H9 (cell line): ENCODE measurements at regions not wholly inside any gene's neighbourhood (a gene's known extent, or its start where the extent isn't known, plus 50 kb on each side); places are given as distances from the start of the nearest gene placed in this dataset.

Experiments
- DNase-seq: peaks from one replicate; pipeline ENCODE4 v3.0.0-alpha.2; 2017
- H2AFZ ChIP-seq: one replicate; pipeline ENCODE4 v1.6.1; 2013; ENCODE audit warnings: mild to moderate bottlenecking, low read length, control low read depth, moderate library complexity
- H2AK5ac ChIP-seq: 2 replicates; pipeline ENCODE4 v1.6.1; 2013; ENCODE audit warnings: low read length, control low read depth, mixed read lengths; ENCODE audit not compliant: insufficient read length
- H2BK120ac ChIP-seq: one replicate; pipeline ENCODE4 v1.6.1; 2013; ENCODE audit warnings: low read depth, mild to moderate bottlenecking, low read length, control low read depth, inconsistent platforms; ENCODE audit not compliant: poor library complexity, severe bottlenecking
- H2BK12ac ChIP-seq: 2 replicates; pipeline ENCODE4 v1.6.1; 2013; ENCODE audit warnings: low read length, control low read depth, mixed read lengths, low read depth; ENCODE audit not compliant: insufficient read length
- H2BK15ac ChIP-seq: 2 replicates; pipeline ENCODE4 v1.6.1; 2013; ENCODE audit warnings: low read depth, low read length, control low read depth
- H2BK20ac ChIP-seq: one replicate; pipeline ENCODE4 v1.6.1; 2013; ENCODE audit warnings: low read depth, mild to moderate bottlenecking, low read length, control low read depth, inconsistent platforms; ENCODE audit not compliant: poor library complexity, severe bottlenecking
- H2BK5ac ChIP-seq: 2 replicates; pipeline ENCODE4 v1.6.1; 2013; ENCODE audit warnings: low read length, control low read depth, mixed read lengths; ENCODE audit not compliant: insufficient read length
- H3K14ac ChIP-seq: 2 replicates; pipeline ENCODE4 v1.6.1; 2013; ENCODE audit warnings: low read length, control low read depth; ENCODE audit not compliant: insufficient read depth
- H3K18ac ChIP-seq: 2 replicates; pipeline ENCODE4 v1.6.1; 2013; ENCODE audit warnings: low read depth, mild to moderate bottlenecking, mixed read lengths, low read length, control low read depth; ENCODE audit not compliant: insufficient read length
- H3K23ac ChIP-seq: 2 replicates; pipeline ENCODE4 v1.6.1; 2013; ENCODE audit warnings: low read length, control low read depth, mixed read lengths, low read depth; ENCODE audit not compliant: insufficient read length
- H3K23me2 ChIP-seq: 2 replicates; pipeline ENCODE4 v1.6.1; 2013; ENCODE audit warnings: low read depth, mild to moderate bottlenecking, mixed read lengths, low read length, control low read depth; ENCODE audit not compliant: insufficient read length, poor library complexity, severe bottlenecking
- H3K27ac ChIP-seq: 2 replicates; pipeline ENCODE4 v1.5.1; 2013; ENCODE audit warnings: low read length, control low read depth, mixed read lengths, low read depth; ENCODE audit not compliant: insufficient read length
- H3K27me3 ChIP-seq: 2 replicates; pipeline ENCODE4 v1.6.1; 2013; ENCODE audit warnings: low read length, control low read depth, inconsistent platforms; ENCODE audit not compliant: insufficient read depth
- H3K4ac ChIP-seq: 2 replicates; pipeline ENCODE4 v1.6.1; 2013; ENCODE audit warnings: low read depth, mild to moderate bottlenecking, control low read depth, inconsistent platforms, low read length, moderate library complexity
- H3K4me1 ChIP-seq: 2 replicates; pipeline ENCODE4 v1.6.1; 2013; ENCODE audit warnings: low read length, control low read depth, inconsistent platforms; ENCODE audit not compliant: insufficient read depth
- H3K4me2 ChIP-seq: 2 replicates; pipeline ENCODE4 v1.6.1; 2013; ENCODE audit warnings: low read length, control low read depth, mixed read lengths; ENCODE audit not compliant: insufficient read length, insufficient read depth
- H3K56ac ChIP-seq: 2 replicates; pipeline ENCODE4 v1.6.1; 2013; ENCODE audit warnings: low read depth, mild to moderate bottlenecking, mixed read lengths, low read length, control low read depth; ENCODE audit not compliant: insufficient read length
- H3K79me1 ChIP-seq: 2 replicates; pipeline ENCODE4 v1.6.1; 2013; ENCODE audit warnings: low read depth, mild to moderate bottlenecking, moderate library complexity, low read length, control low read depth, inconsistent platforms; ENCODE audit not compliant: insufficient read depth, poor library complexity, severe bottlenecking
- H3K79me2 ChIP-seq: 2 replicates; pipeline ENCODE4 v1.6.1; 2013; ENCODE audit warnings: low read length, control low read depth, inconsistent platforms; ENCODE audit not compliant: insufficient read depth
- H3K9ac ChIP-seq: 2 replicates; pipeline ENCODE4 v1.6.1; 2013; ENCODE audit warnings: low read length, control low read depth, mixed read lengths; ENCODE audit not compliant: insufficient read length; ENCODE audit errors: extremely low read depth
- H3K9me3 ChIP-seq: one replicate; pipeline ENCODE4 v1.6.1; 2013; ENCODE audit warnings: low read depth, low read length, inconsistent platforms; ENCODE audit not compliant: control insufficient read depth
- H3T11ph ChIP-seq: one replicate; pipeline ENCODE4 v1.6.1; 2013; ENCODE audit warnings: mild to moderate bottlenecking, low read length, control low read depth, inconsistent platforms
- H4K20me1 ChIP-seq: one replicate; pipeline ENCODE4 v1.6.1; 2013; ENCODE audit not compliant: control insufficient read depth, insufficient read length, insufficient read depth
- H4K5ac ChIP-seq: 2 replicates; pipeline ENCODE4 v1.6.1; 2013; ENCODE audit warnings: low read depth, mild to moderate bottlenecking, mixed read lengths, low read length, control low read depth; ENCODE audit not compliant: insufficient read length
- H4K8ac ChIP-seq: replicated peaks from 2 replicates; pipeline ENCODE4 v1.6.1; 2013; ENCODE audit warnings: low read length, control low read depth, mixed read lengths, low read depth; ENCODE audit not compliant: insufficient read length
- H4K91ac ChIP-seq: 2 replicates; pipeline ENCODE4 v1.6.1; 2013; ENCODE audit warnings: low read depth, mild to moderate bottlenecking, moderate library complexity, mixed read lengths, low read length, control low read depth; ENCODE audit not compliant: insufficient read length
- H3K27ac Mint-ChIP-seq, 3 experiments: 2 replicates in 2 of 3; 3 replicates in 1 of 3; pipeline ENCODE4 v1.8.0; 2020 to 2021; ENCODE audit warnings: mixed read lengths in 3 of 3, mild to moderate bottlenecking in 1 of 3, moderate library complexity in 1 of 3
- H3K27me3 Mint-ChIP-seq: 2 replicates; pipeline ENCODE4 v1.8.0; 2021; ENCODE audit warnings: low read depth, mild to moderate bottlenecking, moderate library complexity, mixed read lengths
- H3K36me3 Mint-ChIP-seq, 3 experiments: 2 replicates in 2 of 3; 3 replicates in 1 of 3; pipeline ENCODE4 v1.8.0; 2020 to 2021; ENCODE audit warnings: low read depth in 3 of 3, mixed read lengths in 3 of 3; ENCODE audit not compliant: insufficient read depth in 1 of 3
- H3K4me1 Mint-ChIP-seq, 2 experiments: 2 replicates each; pipeline ENCODE4 v1.8.0; 2020; ENCODE audit warnings: mixed read lengths in 2 of 2
- H3K4me3 Mint-ChIP-seq, 2 experiments: 2 replicates in 1 of 2; 3 replicates in 1 of 2; pipeline ENCODE4 v1.8.0; 2020 to 2021; ENCODE audit warnings: mild to moderate bottlenecking in 2 of 2, mixed read lengths in 2 of 2, moderate library complexity in 1 of 2
- H3K9me3 Mint-ChIP-seq, 2 experiments: 2 replicates in 1 of 2; 3 replicates in 1 of 2; pipeline ENCODE4 v1.8.0; 2020; ENCODE audit warnings: mild to moderate bottlenecking in 2 of 2, mixed read lengths in 2 of 2, moderate library complexity in 1 of 2
- CTCF ChIP-seq: fragments of 200-600 bp; sonication (generic); conservative IDR thresholded peaks from 3 replicates; pipeline ENCODE4 v1.8.0; 2021; ENCODE audit warnings: antibody characterized with exemption, mild to moderate bottlenecking
- WGBS: extraction: QIAGEN DNeasy Blood & Tissue Kit; methylation state at CpG from one replicate; pipeline ENCODE4 v1.1.7; 2013; ENCODE audit warnings: missing lambda C conversion rate, low lambda C conversion rate, mixed read lengths; ENCODE audit not compliant: insufficient read length; ENCODE audit errors: extremely low coverage; 5-methylcytosine and 5-hydroxymethylcytosine counted together

GRCh38 chr3:76842216-76842615 lies 197.7 kb upstream of the ROBO2 start:
- Histone ChIP-seq H3K79me2 (no peaks in the 10 kb centered on the region), H3K9me3 (no peaks in the 10 kb centered on the region), H3K4ac (no peak overlapping the region), H3K27me3 (no peaks in the 10 kb centered on the region), H2BK20ac (no peak overlapping the region), H3K14ac (no peak overlapping the region), H4K8ac (no peak overlapping the region), H3K27ac (no peak overlapping the region), H4K5ac (no peak overlapping the region), H3K23me2 (no peaks in the 10 kb centered on the region), H4K91ac (no peak overlapping the region), H3K4me2 (no peak overlapping the region), H3K56ac (no peak overlapping the region), H3K79me1 (no peaks in the 10 kb centered on the region), H2AK5ac (no peak overlapping the region), H3K18ac (no peak overlapping the region), H3K4me1 (no peaks in the 10 kb centered on the region), H2AFZ (no peak overlapping the region), H4K20me1 (no peaks in the 10 kb centered on the region), H2BK120ac (no peak overlapping the region), H3T11ph (no peak overlapping the region), H2BK15ac (no peak overlapping the region), H3K23ac (no peak overlapping the region), H2BK5ac (no peak overlapping the region), H2BK12ac (no peak overlapping the region), H3K9ac (no peak overlapping the region)
- Mint-ChIP-seq H3K27me3 (no peaks in the 10 kb centered on the region), H3K9me3 (no peaks in the 10 kb centered on the region), H3K36me3 (no peaks in the 10 kb centered on the region; a peak in 2 of 7 replicates), H3K4me3 (no peak overlapping the region), H3K4me1 (no peaks in the 10 kb centered on the region), H3K27ac (no peak overlapping the region)
- no peak for TF ChIP-seq CTCF
- no peak for DNase-seq
- WGBS, result no CpG with 5 or more reads among the region's 1 CpG
